RWPE2 (cell line): ENCODE measurements at regions not wholly inside any gene's neighbourhood (a gene's known extent, or its start where the extent isn't known, plus 50 kb on each side); places are given as distances from the start of the nearest gene placed in this dataset.
A peak's percentile ranks its signal among the peaks of the same experiment; 100 is the strongest.

Source experiments
- ATAC-seq: fragments of 200-7000 bp; cut with Tn5 transposase; 3 replicates; pipeline ENCODE4 v1.9.1; 2021; ENCODE audit warnings: low read depth
- DNase-seq: peaks from one replicate; pipeline ENCODE4 v3.0.0-alpha.2; 2020; ENCODE audit warnings: low spot score
- H3K27ac ChIP-seq: fragments of 450-650 bp; 2 replicates; pipeline ENCODE4 v1.5.1; 2017; ENCODE audit warnings: mild to moderate bottlenecking; ENCODE audit not compliant: poor library complexity, severe bottlenecking
- H3K27me3 ChIP-seq: fragments of 250-450 bp; sonication (Bioruptor Pico); 2 replicates; pipeline ENCODE4 v1.5.1; 2021; ENCODE audit warnings: mild to moderate bottlenecking, moderate library complexity; ENCODE audit not compliant: insufficient read depth, poor library complexity, severe bottlenecking
- H3K36me3 ChIP-seq: fragments of 250-450 bp; sonication (Bioruptor Pico); 2 replicates; pipeline ENCODE4 v1.5.1; 2020; ENCODE audit warnings: low read depth, mild to moderate bottlenecking, moderate library complexity
- H3K4me1 ChIP-seq: fragments of 250-450 bp; sonication (Bioruptor Pico); 2 replicates; pipeline ENCODE4 v1.5.1; 2021; ENCODE audit warnings: mild to moderate bottlenecking, moderate library complexity; ENCODE audit not compliant: insufficient read depth, poor library complexity, severe bottlenecking
- H3K4me3 ChIP-seq: fragments of 250-450 bp; sonication (Bioruptor Pico); 2 replicates; pipeline ENCODE4 v1.5.1; 2021; ENCODE audit warnings: mild to moderate bottlenecking, moderate library complexity; ENCODE audit not compliant: severe bottlenecking
- H3K9me3 ChIP-seq: fragments of 250-450 bp; sonication (Bioruptor Pico); 2 replicates; pipeline ENCODE4 v1.5.1; 2021; ENCODE audit warnings: mild to moderate bottlenecking, moderate library complexity; ENCODE audit not compliant: severe bottlenecking
- TF ChIP-seq, protein P1 (sequence below): fragments of 450-650 bp; IDR thresholded peaks from one replicate; pipeline ENCODE4 v1.5.1; 2017; ENCODE audit warnings: mild to moderate bottlenecking, moderate library complexity; ENCODE audit not compliant: poor library complexity, severe bottlenecking

- TF ChIP-seq, protein P1, sequence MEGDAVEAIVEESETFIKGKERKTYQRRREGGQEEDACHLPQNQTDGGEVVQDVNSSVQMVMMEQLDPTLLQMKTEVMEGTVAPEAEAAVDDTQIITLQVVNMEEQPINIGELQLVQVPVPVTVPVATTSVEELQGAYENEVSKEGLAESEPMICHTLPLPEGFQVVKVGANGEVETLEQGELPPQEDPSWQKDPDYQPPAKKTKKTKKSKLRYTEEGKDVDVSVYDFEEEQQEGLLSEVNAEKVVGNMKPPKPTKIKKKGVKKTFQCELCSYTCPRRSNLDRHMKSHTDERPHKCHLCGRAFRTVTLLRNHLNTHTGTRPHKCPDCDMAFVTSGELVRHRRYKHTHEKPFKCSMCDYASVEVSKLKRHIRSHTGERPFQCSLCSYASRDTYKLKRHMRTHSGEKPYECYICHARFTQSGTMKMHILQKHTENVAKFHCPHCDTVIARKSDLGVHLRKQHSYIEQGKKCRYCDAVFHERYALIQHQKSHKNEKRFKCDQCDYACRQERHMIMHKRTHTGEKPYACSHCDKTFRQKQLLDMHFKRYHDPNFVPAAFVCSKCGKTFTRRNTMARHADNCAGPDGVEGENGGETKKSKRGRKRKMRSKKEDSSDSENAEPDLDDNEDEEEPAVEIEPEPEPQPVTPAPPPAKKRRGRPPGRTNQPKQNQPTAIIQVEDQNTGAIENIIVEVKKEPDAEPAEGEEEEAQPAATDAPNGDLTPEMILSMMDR, result peak; percentile 82
- 0 out of 3 replicates have a peak, but pooled peaks have one; percentile 38 for ATAC-seq
Observed at GRCh38 chr12:85448548-85449139, 168.6 kb downstream of the ALX1 start.

GRCh38 chr12:85457016-85457415 is 177.0 kb downstream of the ALX1 start:
- ATAC-seq (no peak), DNase-seq (no peak)
- H3K9me3 ChIP-seq, result no peaks in the 10 kb centered on the region
- H3K36me3 ChIP-seq, result no peaks in the 10 kb centered on the region
- H3K27me3 ChIP-seq, result no peaks in the 10 kb centered on the region
- peaks cover 6% of the 10 kb centered on the region for H3K4me1 ChIP-seq
- TF ChIP-seq, protein P1, result no peak
- no peak overlapping the region for H3K27ac ChIP-seq
- no peak overlapping the region for H3K4me3 ChIP-seq

More at GRCh38 chr12:85448548-85449139, 168.6 kb downstream of the ALX1 start:
- Histone ChIP-seq H3K27ac (no peak overlapping the region), H3K36me3 (no peaks in the 10 kb centered on the region), H3K9me3 (no peaks in the 10 kb centered on the region), H3K4me3 (no peak overlapping the region), H3K27me3 (no peaks in the 10 kb centered on the region), H3K4me1 (no peaks in the 10 kb centered on the region)
- no peak for DNase-seq

DNA sequence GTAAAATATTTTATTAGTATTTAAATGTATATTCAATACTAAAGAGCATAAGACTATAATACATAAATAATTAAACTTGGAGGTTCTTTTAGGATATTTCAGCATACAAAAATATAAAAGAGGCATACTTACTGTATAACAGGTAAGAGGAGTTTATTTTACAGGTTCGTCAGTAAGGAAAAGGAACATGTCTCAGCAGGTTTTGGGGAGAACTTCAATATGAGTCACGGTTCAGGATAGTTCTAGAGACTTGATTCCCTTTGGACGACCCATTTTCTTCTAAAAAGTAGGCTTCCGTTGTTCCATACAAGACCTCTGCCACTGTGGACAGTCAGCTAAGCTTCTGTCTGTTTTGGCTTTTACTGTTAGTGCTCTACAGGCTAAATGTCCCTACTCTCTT is 181.1 kb downstream of the ALX1 start:
- DNase-seq, result no peak
- ATAC-seq, result peak; percentile 76
- H3K36me3 ChIP-seq, result no peaks in the 10 kb centered on the region

DNA sequence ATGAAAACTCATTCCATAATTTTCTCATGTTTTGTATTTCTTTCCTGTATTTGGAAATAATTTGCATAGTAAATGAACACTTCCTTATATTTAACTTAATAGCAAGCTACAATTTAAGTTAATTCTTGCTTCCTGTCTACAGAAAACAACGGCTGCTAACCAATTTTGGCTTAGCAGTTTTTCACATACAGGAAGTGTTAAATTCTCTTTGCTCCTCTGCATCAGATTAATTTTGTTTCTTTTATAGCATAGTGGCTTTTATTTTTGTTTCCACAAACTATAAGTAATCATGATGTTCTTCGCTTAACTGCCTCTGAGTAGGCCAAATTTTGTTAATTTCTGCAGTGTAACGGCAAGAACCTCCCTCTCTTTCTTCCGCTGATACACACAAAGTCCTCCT is 182.9 kb downstream of the ALX1 start:
- DNase-seq, result no peak
- TF ChIP-seq, protein P1, result no peak
- peaks cover 30% of the 10 kb centered on the region for H3K4me1 ChIP-seq
- H3K9me3 ChIP-seq, result no peaks in the 10 kb centered on the region
- ATAC-seq, result no peak
- no peaks in the 10 kb centered on the region for H3K27me3 ChIP-seq
- H3K27ac ChIP-seq, result no peak overlapping the region
- H3K36me3 ChIP-seq, result no peaks in the 10 kb centered on the region
- no peak overlapping the region for H3K4me3 ChIP-seq

More for the DNA sequence above, 181.1 kb downstream of the ALX1 start:
- TF ChIP-seq, protein P1, result no peak
- Histone ChIP-seq H3K9me3 (no peaks in the 10 kb centered on the region), H3K4me3 (no peak overlapping the region), H3K4me1 (peaks cover 19% of the 10 kb centered on the region), H3K27me3 (no peaks in the 10 kb centered on the region), H3K27ac (no peak overlapping the region)

DNA sequence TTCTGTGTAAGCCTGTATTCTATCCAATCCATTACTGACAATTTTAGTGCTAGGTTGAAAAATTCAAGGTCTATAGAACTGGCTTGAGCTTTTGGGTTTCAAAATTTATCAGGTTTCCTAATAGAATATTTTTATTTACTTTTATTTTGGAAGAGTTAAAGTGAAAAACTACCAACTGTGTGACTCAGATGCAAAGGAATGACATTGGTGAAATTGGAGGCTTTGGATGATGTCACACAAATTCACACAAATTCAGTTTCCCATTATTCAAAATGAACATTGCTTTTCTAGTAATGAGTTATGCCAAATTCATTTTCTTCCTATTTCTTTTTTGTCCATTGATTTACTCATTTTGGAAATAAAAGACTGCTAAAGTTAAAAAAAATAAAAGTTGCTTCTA is 186.9 kb downstream of the ALX1 start:
- Histone ChIP-seq H3K27ac (no peak overlapping the region), H3K4me1 (peaks cover 31% of the 10 kb centered on the region), H3K4me3 (no peak overlapping the region), H3K36me3 (no peaks in the 10 kb centered on the region), H3K27me3 (no peaks in the 10 kb centered on the region), H3K9me3 (no peaks in the 10 kb centered on the region)
- ATAC-seq (0 out of 3 replicates have a peak, but pooled peaks have one; percentile 21), DNase-seq (no peak)
- TF ChIP-seq, protein P1, result no peak
